Caco-2 (cell line): ENCODE measurements at regions not wholly inside any gene's neighbourhood (a gene's known extent, or its start where the extent isn't known, plus 50 kb on each side); places are given as distances from the start of the nearest gene placed in this dataset.

ENCODE experiments used
- BruUV-seq: library from RNA; stranded (reverse); fragments of 400-500 nt; replicated peaks from 2 replicates; lab custom pipeline; 2021; lab: Mats Ljungman, UMichigan
- CTCF ChIA-PET: fragments of 300-600 bp; sonication (Branson Sonifier 250); formaldehyde crosslinking; loops from one replicate; lab custom pipeline; 2022; ENCODE audit warnings: antibody characterized with exemption; lab: Charles Lee
- POLR2A ChIA-PET: fragments of 300-600 bp; sonication (Branson Sonifier 250); formaldehyde crosslinking; loops from one replicate; lab custom pipeline; 2022; ENCODE audit warnings: antibody characterized with exemption; lab: Charles Lee
- DNase-seq, 2 experiments: peaks; one replicate each; pipeline versions ENCODE4 v3.0.0 to v3.0.0-alpha.2; 2020 to 2022
- H3K27me3 ChIP-seq: replicated peaks from 2 replicates; pipeline ENCODE4 v1.6.0; 2011; ENCODE audit warnings: low read length; ENCODE audit not compliant: control insufficient read depth, insufficient read depth
- H3K36me3 ChIP-seq: 2 replicates; pipeline ENCODE4 v1.5.1; 2011; ENCODE audit warnings: low read length; ENCODE audit not compliant: control insufficient read depth, insufficient read depth
- H3K4me1 ChIP-seq: fragments of 250-450 bp; sonication (Bioruptor Pico); 2 replicates; pipeline ENCODE4 v1.5.1; 2020; ENCODE audit warnings: mild to moderate bottlenecking
- H3K4me3 ChIP-seq: 2 replicates; pipeline ENCODE4 v1.5.1; 2011; ENCODE audit warnings: low read depth, mild to moderate bottlenecking, control low read depth, low read length
- H3K9me3 ChIP-seq: fragments of 250-450 bp; sonication (Bioruptor Pico); 2 replicates; pipeline ENCODE4 v1.5.1; 2020; ENCODE audit warnings: mild to moderate bottlenecking, moderate library complexity
- H3K27ac Mint-ChIP-seq: one replicate; pipeline ENCODE4 v1.8.0; 2022; ENCODE audit warnings: mixed read lengths; ENCODE audit not compliant: unreplicated experiment
- H3K27me3 Mint-ChIP-seq: one replicate; pipeline ENCODE4 v1.8.0; 2022; ENCODE audit warnings: mixed read lengths; ENCODE audit not compliant: insufficient read depth, unreplicated experiment
- H3K36me3 Mint-ChIP-seq: one replicate; pipeline ENCODE4 v1.8.0; 2022; ENCODE audit warnings: mild to moderate bottlenecking, mixed read lengths; ENCODE audit not compliant: insufficient read depth, unreplicated experiment
- H3K4me1 Mint-ChIP-seq: one replicate; pipeline ENCODE4 v1.8.0; 2022; ENCODE audit warnings: low read depth, mixed read lengths; ENCODE audit not compliant: unreplicated experiment
- H3K4me3 Mint-ChIP-seq: one replicate; pipeline ENCODE4 v1.8.0; 2022; ENCODE audit warnings: mild to moderate bottlenecking, moderate library complexity, mixed read lengths; ENCODE audit not compliant: unreplicated experiment
- H3K9me3 Mint-ChIP-seq: one replicate; pipeline ENCODE4 v1.8.0; 2022; ENCODE audit warnings: mixed read lengths; ENCODE audit not compliant: unreplicated experiment
- intact Hi-C: fragments of 100-400 bp; cut with micrococcal nuclease; formaldehyde crosslinking; loops from one replicate; pipeline ENCODE4 v1.10.0; 2022; ENCODE audit not compliant: unreplicated experiment
- TF ChIP-seq, protein P1 (sequence below), 2 experiments: fragments of 200-600 bp in 1 of 2; IDR thresholded peaks; 1 replicate in 1 of 2; 2 replicates in 1 of 2; pipeline versions ENCODE4 v1.5.1 to v1.8.0; 2011 to 2022; ENCODE audit warnings: antibody characterized with exemption in 1 of 2, control low read depth in 1 of 2, inconsistent platforms in 1 of 2, low read depth in 1 of 2, low read length in 1 of 2, mild to moderate bottlenecking in 1 of 2, moderate library complexity in 1 of 2; ENCODE audit not compliant: insufficient read depth in 1 of 2, severe bottlenecking in 1 of 2, unreplicated experiment in 1 of 2

GRCh38 chr17:36878216-36878615, 59.1 kb upstream of the LHX1 start:
- no peaks in the 10 kb centered on the region for H3K27me3 ChIP-seq
- CTCF ChIA-PET: no interaction called here
- no peaks in the 10 kb centered on the region for H3K36me3 Mint-ChIP-seq

DNA sequence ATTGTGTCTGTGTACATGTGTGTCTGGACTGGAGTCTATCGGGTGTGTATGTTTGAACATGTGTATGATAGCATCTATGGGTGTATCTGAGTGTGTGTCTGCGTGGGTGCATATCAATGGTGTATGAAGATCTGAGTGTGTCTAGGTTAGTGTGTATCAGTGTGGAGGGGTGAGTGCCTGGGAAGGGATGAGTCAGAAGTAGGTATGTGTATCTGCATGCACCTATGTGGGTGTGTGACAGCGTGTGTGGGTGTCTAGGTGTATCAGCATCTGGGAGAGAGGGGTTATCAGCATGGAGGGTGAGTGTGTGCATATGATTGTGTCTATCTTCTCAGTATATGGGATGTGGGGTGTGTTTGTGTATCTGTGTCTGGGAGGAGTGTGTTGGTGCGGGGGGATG, 58.2 kb upstream of the LHX1 start:
- ChIA-PET CTCF (no interaction called here), POLR2A (no interaction called here)
- TF ChIP-seq, protein P1, sequence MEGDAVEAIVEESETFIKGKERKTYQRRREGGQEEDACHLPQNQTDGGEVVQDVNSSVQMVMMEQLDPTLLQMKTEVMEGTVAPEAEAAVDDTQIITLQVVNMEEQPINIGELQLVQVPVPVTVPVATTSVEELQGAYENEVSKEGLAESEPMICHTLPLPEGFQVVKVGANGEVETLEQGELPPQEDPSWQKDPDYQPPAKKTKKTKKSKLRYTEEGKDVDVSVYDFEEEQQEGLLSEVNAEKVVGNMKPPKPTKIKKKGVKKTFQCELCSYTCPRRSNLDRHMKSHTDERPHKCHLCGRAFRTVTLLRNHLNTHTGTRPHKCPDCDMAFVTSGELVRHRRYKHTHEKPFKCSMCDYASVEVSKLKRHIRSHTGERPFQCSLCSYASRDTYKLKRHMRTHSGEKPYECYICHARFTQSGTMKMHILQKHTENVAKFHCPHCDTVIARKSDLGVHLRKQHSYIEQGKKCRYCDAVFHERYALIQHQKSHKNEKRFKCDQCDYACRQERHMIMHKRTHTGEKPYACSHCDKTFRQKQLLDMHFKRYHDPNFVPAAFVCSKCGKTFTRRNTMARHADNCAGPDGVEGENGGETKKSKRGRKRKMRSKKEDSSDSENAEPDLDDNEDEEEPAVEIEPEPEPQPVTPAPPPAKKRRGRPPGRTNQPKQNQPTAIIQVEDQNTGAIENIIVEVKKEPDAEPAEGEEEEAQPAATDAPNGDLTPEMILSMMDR (IDR thresholded peaks at IDR 0.05; ENCODE audit: insufficient read depth in 1 of 2, low read depth in 1 of 2, low read length in 1 of 2, severe bottlenecking in 1 of 2, unreplicated experiment in 1 of 2): no peak

More at GRCh38 chr17:36878216-36878615, 59.1 kb upstream of the LHX1 start:
- TF ChIP-seq, protein P1 (IDR thresholded peaks at IDR 0.05; ENCODE audit: insufficient read depth in 1 of 2, low read depth in 1 of 2, low read length in 1 of 2, severe bottlenecking in 1 of 2, unreplicated experiment in 1 of 2): no peak
- no peak overlapping the region for H3K4me3 ChIP-seq
- Mint-ChIP-seq H3K27ac (no peak overlapping the region), H3K9me3 (peaks cover 9% of the 10 kb centered on the region), H3K4me1 (no peaks in the 10 kb centered on the region), H3K4me3 (no peak overlapping the region), H3K27me3 (peaks cover 12% of the 10 kb centered on the region)
- no peaks in the 10 kb centered on the region for H3K36me3 ChIP-seq
- intact Hi-C loops: no loop called here
- POLR2A ChIA-PET: no interaction called here
- no peaks in the 10 kb centered on the region for H3K9me3 ChIP-seq
- no peak for DNase-seq
- no TSS peak for BruUV-seq
- H3K4me1 ChIP-seq: no peaks in the 10 kb centered on the region

DNA sequence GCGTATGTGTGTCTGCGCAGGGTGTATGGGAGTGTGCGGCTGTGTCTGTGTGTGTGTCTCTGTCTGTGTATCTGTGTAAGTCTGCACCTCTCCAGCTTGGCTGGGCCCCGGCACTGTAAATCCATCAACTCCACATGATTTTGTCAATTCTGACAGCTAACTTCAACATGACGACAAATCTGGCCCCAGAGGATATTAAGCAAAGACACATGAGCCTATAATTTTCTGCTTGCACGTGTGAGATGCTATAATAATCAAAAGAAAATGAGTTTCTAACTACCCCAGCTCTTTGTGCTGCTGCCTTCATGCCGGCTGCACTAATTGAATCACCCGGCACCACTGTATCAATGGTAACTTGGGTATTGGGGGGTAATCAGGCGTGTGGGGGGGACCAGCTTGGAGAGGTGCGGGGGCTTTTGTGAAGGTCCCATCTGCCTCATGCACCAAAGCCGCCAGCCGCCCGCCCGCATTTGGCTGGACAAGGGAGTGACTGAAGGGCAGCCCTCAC, 57.6 kb upstream of the LHX1 start:
- CTCF ChIA-PET: no interaction called here
- intact Hi-C loops: no loop called here

More for the DNA sequence above, 58.2 kb upstream of the LHX1 start:
- no peaks in the 10 kb centered on the region for H3K36me3 Mint-ChIP-seq
- no peaks in the 10 kb centered on the region for H3K27me3 ChIP-seq
- DNase-seq: no peak
- H3K9me3 Mint-ChIP-seq: peaks cover 9% of the 10 kb centered on the region
- intact Hi-C loops: no loop called here
- no peaks in the 10 kb centered on the region for H3K9me3 ChIP-seq
- no peak overlapping the region for H3K4me3 Mint-ChIP-seq
- no peak overlapping the region for H3K4me3 ChIP-seq
- BruUV-seq: no TSS peak
- H3K27me3 Mint-ChIP-seq: peaks cover 12% of the 10 kb centered on the region
- H3K27ac Mint-ChIP-seq: no peak overlapping the region
- H3K4me1 ChIP-seq: no peaks in the 10 kb centered on the region
- no peaks in the 10 kb centered on the region for H3K4me1 Mint-ChIP-seq
- H3K36me3 ChIP-seq: no peaks in the 10 kb centered on the region

More for the DNA sequence above, 57.6 kb upstream of the LHX1 start:
- TF ChIP-seq, protein P1 (IDR thresholded peaks at IDR 0.05; ENCODE audit: insufficient read depth in 1 of 2, low read depth in 1 of 2, low read length in 1 of 2, severe bottlenecking in 1 of 2, unreplicated experiment in 1 of 2): no peak
- no peak overlapping the region for H3K4me3 ChIP-seq
- DNase-seq: no peak
- H3K36me3 ChIP-seq: no peaks in the 10 kb centered on the region
- H3K9me3 ChIP-seq: no peaks in the 10 kb centered on the region
- no peak overlapping the region for H3K4me3 Mint-ChIP-seq
- H3K9me3 Mint-ChIP-seq: peaks cover 9% of the 10 kb centered on the region
- no TSS peak for BruUV-seq
- H3K27me3 ChIP-seq: no peaks in the 10 kb centered on the region
- POLR2A ChIA-PET: no interaction called here
- peaks cover 12% of the 10 kb centered on the region for H3K27me3 Mint-ChIP-seq
- no peaks in the 10 kb centered on the region for H3K4me1 Mint-ChIP-seq
- H3K4me1 ChIP-seq: no peaks in the 10 kb centered on the region
- no peak overlapping the region for H3K27ac Mint-ChIP-seq
- H3K36me3 Mint-ChIP-seq: no peaks in the 10 kb centered on the region
